ENCODE measurements at regions not wholly inside any gene's neighbourhood (a gene's known extent, or its start where the extent isn't known, plus 50 kb on each side); places are given as distances from the start of the nearest gene placed in this dataset.
"Not testable (repeated sequence)": the region's sequence is repeated elsewhere in the genome, so short reads cannot be mapped to it uniquely, and the experiment has no call there.

DNA sequence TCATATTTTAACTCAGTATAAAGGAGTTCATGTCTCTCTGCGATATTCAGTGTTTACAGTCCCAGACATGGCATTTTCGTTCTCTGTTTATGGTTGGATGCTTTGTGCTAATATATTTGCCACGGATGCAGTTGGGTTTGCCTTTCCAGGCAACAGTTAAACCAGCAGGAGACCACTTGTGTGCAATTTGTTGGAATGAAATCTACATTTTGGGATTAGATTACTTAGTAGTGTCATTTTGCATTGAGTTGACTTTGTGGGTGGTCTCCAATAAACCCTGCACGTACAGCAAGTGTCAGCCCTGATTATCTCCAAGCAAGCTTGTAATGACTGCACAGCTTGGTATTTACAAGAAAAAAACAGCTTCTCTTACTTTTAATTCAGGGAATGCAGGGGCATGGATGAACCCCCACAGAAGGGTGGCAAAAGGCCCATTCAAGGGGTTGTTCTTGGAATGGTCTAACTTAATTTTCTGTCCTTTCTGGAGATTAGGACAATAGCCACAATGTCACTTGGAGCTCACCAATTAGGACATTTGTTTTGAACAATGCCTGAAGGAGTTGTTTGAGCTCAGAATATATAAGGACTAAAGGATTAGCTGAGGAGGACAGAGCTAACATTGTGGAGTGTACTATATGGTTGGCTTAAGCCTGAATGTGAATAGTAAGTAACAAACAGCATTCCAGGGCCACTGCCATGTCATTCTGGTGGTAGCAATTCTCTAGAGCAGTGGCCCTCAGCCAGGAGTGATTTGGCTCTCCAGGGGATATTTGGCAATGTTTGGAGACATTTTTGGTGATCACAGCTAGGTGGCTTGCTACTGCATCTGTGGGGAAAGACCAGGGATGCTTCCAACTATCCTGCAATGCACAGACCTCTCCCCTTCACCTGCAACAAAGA is 121.5 kb downstream of the SLC4A3 start:
- Histone ChIP-seq H3K9me3 (replicated peaks; ENCODE audit: low read length) (no peaks in the 10 kb centered on the region), H3K4me1 (ENCODE audit: control insufficient read depth, insufficient read depth, low read length) (no peaks in the 10 kb centered on the region), H3K9ac (ENCODE audit: low read depth, low read length) (no peak overlapping the region), H3K4me2 (ENCODE audit: low read length) (no peak overlapping the region), H3K27me3 (ENCODE audit: control insufficient read depth, insufficient read depth, low read length) (peaks cover 24% of the 10 kb centered on the region), H3K36me3 (ENCODE audit: insufficient read depth, low read length) (no peaks in the 10 kb centered on the region), H3K4me3 (ENCODE audit: low read length) (no peak overlapping the region)

DNA sequence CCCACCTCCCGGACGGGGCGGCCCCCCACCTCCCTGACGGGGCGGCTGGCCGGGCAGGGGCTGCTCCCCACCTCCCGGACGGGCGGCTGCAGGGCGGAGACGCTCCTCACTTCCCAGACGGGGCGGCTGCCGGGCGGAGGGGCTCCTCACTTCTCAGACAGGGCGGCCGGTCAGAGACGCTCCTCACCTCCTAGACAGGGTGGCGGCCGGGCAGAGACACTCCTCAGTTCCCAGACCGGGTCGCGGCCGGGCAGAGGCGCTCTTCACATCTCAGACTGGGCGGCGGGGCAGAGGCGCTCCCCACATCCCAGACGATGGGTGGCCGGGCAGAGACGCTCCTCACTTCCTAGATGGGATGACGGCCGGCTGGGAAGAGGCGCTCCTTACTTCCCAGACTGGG is 123.7 kb downstream of the SLC4A3 start:
- H3K4me1 ChIP-seq (ENCODE audit: control insufficient read depth, insufficient read depth, low read length); H3K4me2 ChIP-seq (ENCODE audit: low read length); H3K9me3 ChIP-seq (replicated peaks; ENCODE audit: low read length); H3K36me3 ChIP-seq (ENCODE audit: insufficient read depth, low read length); H3K9ac ChIP-seq (ENCODE audit: low read depth, low read length); H3K27me3 ChIP-seq (ENCODE audit: control insufficient read depth, insufficient read depth, low read length); H3K4me3 ChIP-seq (ENCODE audit: low read length): not testable (repeated sequence)

DNA sequence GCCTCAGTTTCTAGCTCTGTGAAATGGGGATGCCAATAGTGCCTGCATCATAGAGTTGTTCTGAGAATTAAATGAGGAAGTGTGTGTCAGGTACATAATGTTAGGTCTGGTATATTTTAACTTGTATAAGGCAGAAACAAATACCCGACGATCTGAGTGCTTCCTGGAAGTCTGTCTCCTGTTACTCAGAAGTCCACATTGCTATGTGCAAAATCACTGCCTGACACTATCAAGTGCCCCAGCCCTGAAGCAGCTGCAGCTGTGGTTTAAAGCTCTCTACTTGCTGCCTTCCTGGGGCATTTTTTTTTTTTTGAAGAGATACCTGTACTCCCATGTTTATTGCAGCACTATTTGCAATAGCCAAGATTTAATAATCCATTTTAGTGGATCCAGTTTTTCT is 125.3 kb downstream of the SLC4A3 start:
- no peak overlapping the region for H3K9ac ChIP-seq (ENCODE audit: low read depth, low read length)
- H3K4me3 ChIP-seq (ENCODE audit: low read length): no peak overlapping the region
- H3K27me3 ChIP-seq (ENCODE audit: control insufficient read depth, insufficient read depth, low read length): no peaks in the 10 kb centered on the region
- H3K9me3 ChIP-seq (replicated peaks; ENCODE audit: low read length): no peaks in the 10 kb centered on the region
- no peaks in the 10 kb centered on the region for H3K36me3 ChIP-seq (ENCODE audit: insufficient read depth, low read length)
- H3K4me1 ChIP-seq (ENCODE audit: control insufficient read depth, insufficient read depth, low read length): no peaks in the 10 kb centered on the region
- H3K4me2 ChIP-seq (ENCODE audit: low read length): no peak overlapping the region

DNA sequence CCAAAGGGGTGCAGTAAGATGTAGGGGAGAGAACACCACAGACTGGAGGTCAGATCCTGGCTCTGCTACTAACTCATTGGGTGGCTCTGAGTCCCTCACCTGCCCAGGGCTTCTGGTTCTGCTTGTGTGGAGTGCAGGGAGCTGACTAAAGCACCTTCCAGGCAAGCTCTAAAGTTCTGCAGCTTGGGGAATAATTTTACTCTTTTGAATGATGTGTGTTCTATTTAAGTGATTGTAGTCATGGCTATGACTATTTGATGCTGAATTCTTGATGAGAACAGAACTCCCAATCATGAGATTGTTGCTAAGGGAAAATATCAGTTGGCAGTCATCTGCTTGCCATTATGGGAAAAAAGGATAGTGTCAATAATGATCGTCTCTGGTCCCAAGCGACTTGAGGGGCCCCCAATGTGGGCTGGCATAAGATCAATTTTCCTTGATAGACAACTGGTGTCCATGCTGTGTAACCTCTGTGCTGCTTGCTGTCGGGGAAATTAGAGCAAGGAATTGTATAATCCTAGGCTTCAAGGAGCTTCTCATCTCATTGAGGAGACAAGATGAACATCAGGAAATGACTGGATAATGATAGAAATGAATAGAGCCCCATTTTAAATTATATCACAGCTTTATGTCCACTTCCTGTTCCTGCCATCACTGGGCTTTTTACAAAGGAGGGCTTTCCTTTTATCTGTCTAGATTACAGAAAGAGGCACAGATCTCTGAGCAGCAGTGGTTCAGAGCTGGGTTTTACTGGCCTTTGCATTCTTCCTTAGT is 131.7 kb downstream of the SLC4A3 start:
- no peak overlapping the region for H3K4me3 ChIP-seq (ENCODE audit: low read length)
- H3K9me3 ChIP-seq (replicated peaks; ENCODE audit: low read length): no peaks in the 10 kb centered on the region
- H3K36me3 ChIP-seq (ENCODE audit: insufficient read depth, low read length): no peaks in the 10 kb centered on the region
- no peaks in the 10 kb centered on the region for H3K4me1 ChIP-seq (ENCODE audit: control insufficient read depth, insufficient read depth, low read length)
- H3K9ac ChIP-seq (ENCODE audit: low read depth, low read length): no peak overlapping the region
- peaks cover 11% of the 10 kb centered on the region for H3K27me3 ChIP-seq (ENCODE audit: control insufficient read depth, insufficient read depth, low read length)
- no peak overlapping the region for H3K4me2 ChIP-seq (ENCODE audit: low read length)

DNA sequence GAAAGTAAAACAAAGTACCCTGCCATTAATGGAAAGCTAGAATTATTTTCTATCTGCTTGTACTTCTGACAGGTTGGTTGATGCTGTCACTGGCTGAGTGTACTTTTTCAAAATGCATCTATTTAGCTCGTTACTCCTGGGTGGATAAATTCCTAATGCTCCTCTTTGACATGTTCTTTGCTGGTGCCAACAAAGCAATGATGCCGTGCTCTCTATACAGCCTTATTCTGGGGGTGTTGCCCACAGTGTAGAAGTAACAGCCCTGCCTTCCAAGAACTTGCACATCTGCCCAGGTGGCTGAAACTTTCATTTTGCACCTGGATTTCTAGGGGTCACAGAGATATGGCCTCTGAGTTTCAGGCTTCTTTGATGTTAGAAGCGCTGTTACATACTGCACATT is 132.4 kb downstream of the SLC4A3 start:
- Histone ChIP-seq H3K36me3 (ENCODE audit: insufficient read depth, low read length) (no peaks in the 10 kb centered on the region), H3K4me2 (ENCODE audit: low read length) (no peak overlapping the region), H3K9me3 (replicated peaks; ENCODE audit: low read length) (no peaks in the 10 kb centered on the region), H3K4me3 (ENCODE audit: low read length) (no peak overlapping the region), H3K27me3 (ENCODE audit: control insufficient read depth, insufficient read depth, low read length) (peaks cover 11% of the 10 kb centered on the region), H3K4me1 (ENCODE audit: control insufficient read depth, insufficient read depth, low read length) (no peaks in the 10 kb centered on the region), H3K9ac (ENCODE audit: low read depth, low read length) (no peak overlapping the region)

DNA sequence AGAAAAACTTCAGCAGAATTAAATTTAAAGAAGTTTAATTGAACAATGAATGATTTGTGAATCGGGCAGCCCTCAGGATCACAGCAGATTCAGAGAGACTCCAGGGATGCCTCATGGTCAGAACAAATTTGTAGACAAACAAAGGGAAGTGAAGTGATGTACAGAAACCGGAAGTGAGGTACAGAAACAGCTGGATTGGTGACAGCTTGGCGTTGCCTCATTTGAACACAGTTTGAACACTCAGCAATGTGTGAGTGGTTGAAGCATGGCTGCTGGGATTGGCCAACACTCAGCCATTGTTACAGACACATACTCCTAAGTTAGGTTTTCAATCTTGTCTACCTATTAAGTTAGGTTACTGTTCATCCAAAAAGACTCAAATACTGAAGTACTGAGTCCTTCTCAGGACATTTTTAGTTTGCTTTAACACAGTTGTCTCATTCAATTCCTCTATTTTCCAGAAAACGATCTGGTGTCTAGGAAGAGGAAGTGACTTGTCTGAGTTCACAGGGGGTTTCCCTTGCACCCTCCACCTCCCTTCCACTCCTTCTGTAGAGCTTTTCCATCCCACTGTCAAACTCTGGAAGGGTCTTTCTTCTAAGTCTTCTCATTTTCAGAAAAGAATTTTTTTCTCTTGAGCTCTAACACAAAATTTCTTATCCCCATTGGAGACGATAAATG is 137.9 kb downstream of the SLC4A3 start:
- H3K36me3 ChIP-seq (ENCODE audit: insufficient read depth, low read length): no peaks in the 10 kb centered on the region
- no peaks in the 10 kb centered on the region for H3K4me1 ChIP-seq (ENCODE audit: control insufficient read depth, insufficient read depth, low read length)
- H3K27me3 ChIP-seq (ENCODE audit: control insufficient read depth, insufficient read depth, low read length): peaks cover 11% of the 10 kb centered on the region
- no peak overlapping the region for H3K4me2 ChIP-seq (ENCODE audit: low read length)
- no peak overlapping the region for H3K9ac ChIP-seq (ENCODE audit: low read depth, low read length)
- H3K9me3 ChIP-seq (replicated peaks; ENCODE audit: low read length): no peaks in the 10 kb centered on the region
- no peak overlapping the region for H3K4me3 ChIP-seq (ENCODE audit: low read length)

DNA sequence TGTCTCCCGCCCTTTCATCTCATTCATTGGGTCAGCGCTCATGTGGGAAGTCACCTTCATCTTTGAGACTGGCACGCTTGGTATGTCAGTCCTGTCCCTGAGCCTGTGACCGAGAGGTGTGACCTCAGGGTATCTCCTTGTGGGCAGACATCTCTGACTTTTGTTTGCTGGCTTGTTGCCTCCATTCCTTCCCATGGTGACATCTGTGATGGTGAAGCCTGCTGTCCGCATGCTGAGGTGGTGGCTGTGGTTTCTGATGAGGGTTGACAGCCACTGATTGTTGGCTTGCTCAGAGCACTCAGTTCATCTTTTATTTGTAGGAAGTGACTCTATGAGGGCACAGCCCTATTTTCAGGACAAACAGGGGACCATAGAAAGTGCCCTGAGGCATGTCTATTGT is 139.2 kb downstream of the SLC4A3 start:
- Histone ChIP-seq H3K36me3 (ENCODE audit: insufficient read depth, low read length) (no peaks in the 10 kb centered on the region), H3K4me3 (ENCODE audit: low read length) (no peak overlapping the region), H3K27me3 (ENCODE audit: control insufficient read depth, insufficient read depth, low read length) (peaks cover 7% of the 10 kb centered on the region), H3K9me3 (replicated peaks; ENCODE audit: low read length) (no peaks in the 10 kb centered on the region), H3K4me1 (ENCODE audit: control insufficient read depth, insufficient read depth, low read length) (no peaks in the 10 kb centered on the region), H3K9ac (ENCODE audit: low read depth, low read length) (no peak overlapping the region), H3K4me2 (ENCODE audit: low read length) (no peak overlapping the region)

DNA sequence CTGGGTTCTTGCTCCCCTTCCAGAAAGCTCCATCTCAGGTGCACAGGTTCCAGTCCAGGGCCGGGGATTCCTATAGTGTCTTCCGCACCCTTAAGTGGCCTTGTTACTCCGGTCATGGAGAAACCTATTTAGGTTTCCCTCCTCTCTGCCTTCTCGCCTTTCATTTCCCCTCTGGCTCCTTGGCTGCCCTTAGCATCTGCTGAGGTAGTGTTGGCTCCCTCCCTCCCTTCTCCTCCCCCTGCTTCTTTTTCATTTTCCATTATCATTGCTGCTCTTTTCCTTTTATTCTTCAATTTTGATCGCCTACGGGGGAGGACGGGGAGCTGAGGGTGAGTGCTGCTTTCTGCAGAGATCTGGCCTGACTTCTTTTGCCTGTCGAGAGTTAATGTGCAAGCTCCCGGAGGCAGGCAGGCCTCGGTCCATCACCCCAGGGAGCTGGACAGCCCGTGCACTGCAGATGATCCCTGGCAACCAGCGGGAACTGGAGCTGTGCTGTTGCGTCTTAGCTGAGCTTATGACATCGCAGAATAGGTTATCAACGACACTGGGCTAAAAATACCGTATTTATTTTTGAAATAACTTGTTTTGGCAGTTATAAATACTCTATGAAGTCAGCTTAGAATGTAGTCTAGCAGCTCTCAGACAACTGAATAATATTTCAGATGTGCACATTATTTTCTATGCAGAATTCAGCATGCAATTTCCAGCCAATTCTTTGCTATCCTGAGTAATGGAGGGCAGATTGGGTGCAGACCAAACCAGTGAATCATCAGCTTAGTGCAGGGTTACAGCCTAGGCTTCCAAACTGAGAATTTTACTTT is 141.9 kb downstream of the SLC4A3 start:
- Histone ChIP-seq H3K9ac (ENCODE audit: low read depth, low read length) (no peak overlapping the region), H3K4me2 (ENCODE audit: low read length) (no peak overlapping the region), H3K4me3 (ENCODE audit: low read length) (no peak overlapping the region), H3K27me3 (ENCODE audit: control insufficient read depth, insufficient read depth, low read length) (peaks cover 7% of the 10 kb centered on the region), H3K9me3 (replicated peaks; ENCODE audit: low read length) (no peaks in the 10 kb centered on the region), H3K36me3 (ENCODE audit: insufficient read depth, low read length) (no peaks in the 10 kb centered on the region), H3K4me1 (ENCODE audit: control insufficient read depth, insufficient read depth, low read length) (no peaks in the 10 kb centered on the region)

DNA sequence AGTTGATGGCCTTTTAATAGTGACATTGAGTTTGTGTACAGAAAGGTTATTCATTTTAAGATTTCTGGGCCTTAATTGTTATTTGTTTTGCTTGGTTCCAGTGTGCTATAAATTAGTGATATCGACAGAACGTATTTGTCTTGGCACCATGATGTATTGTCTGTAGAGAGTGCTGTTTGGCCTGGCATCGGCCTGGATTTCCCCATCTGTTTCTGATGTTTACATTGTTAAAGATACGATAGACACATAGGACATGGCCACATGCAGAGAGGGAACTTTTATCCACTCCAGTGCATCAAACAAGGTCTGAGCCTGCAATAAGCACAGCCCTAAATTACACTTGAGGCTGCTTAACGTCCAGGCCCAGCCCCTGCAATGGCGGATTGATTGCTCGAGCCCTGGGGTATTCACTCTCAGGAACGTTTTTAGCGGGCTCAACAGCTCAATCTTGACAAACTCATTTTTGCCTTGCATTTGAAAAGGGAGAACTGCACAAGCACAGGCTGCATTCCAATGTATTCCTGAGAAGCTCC is 144.7 kb downstream of the SLC4A3 start:
- no peak overlapping the region for H3K9ac ChIP-seq (ENCODE audit: low read depth, low read length)
- H3K36me3 ChIP-seq (ENCODE audit: insufficient read depth, low read length): no peaks in the 10 kb centered on the region
- no peaks in the 10 kb centered on the region for H3K9me3 ChIP-seq (replicated peaks; ENCODE audit: low read length)
- H3K4me1 ChIP-seq (ENCODE audit: control insufficient read depth, insufficient read depth, low read length): no peaks in the 10 kb centered on the region
- H3K4me2 ChIP-seq (ENCODE audit: low read length): no peak overlapping the region
- H3K27me3 ChIP-seq (ENCODE audit: control insufficient read depth, insufficient read depth, low read length): peaks cover 7% of the 10 kb centered on the region
- no peak overlapping the region for H3K4me3 ChIP-seq (ENCODE audit: low read length)

DNA sequence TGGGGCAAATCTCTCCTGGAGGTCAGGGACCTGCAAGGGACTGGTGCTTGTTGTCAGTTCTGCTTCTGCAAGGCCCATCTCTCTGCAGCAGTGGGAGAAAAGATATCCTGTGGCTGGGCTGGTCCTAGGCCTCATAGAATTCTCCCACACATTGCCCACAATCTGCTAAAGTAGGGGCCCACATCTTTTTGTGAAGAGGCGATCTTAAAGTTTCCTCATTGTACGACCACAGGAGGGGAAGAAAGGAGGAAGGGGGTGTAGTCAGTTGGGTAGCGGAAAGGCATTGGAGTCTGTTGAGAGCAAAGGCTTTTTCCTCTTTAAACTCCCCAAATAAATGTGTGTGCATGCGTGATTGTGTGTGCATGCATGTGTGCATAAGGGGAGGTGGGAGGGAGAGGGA is 145.3 kb downstream of the SLC4A3 start:
- Histone ChIP-seq H3K4me1 (ENCODE audit: control insufficient read depth, insufficient read depth, low read length) (no peaks in the 10 kb centered on the region), H3K4me2 (ENCODE audit: low read length) (no peak overlapping the region), H3K9me3 (replicated peaks; ENCODE audit: low read length) (no peaks in the 10 kb centered on the region), H3K27me3 (ENCODE audit: control insufficient read depth, insufficient read depth, low read length) (peaks cover 7% of the 10 kb centered on the region), H3K36me3 (ENCODE audit: insufficient read depth, low read length) (no peaks in the 10 kb centered on the region), H3K9ac (ENCODE audit: low read depth, low read length) (no peak overlapping the region), H3K4me3 (ENCODE audit: low read length) (no peak overlapping the region)

DNA sequence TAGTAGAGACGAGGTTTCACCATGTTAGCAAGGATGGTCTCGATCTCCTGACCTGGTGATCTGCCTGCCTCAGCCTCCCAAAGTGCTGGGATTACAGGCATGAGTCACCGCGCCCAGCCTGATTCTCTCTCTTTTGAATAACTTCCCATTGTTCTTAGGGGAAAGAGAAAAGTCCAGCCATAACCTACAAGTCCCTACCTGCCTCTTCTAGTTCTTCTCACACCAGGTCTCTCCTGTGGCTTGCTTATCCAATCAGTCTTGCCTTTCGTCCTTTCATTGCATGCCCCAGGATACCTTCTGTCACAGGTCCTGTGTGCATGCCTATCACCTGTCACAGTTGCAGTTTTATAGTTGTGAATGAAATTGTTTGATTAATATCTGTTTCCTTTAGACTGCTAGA is 148.1 kb downstream of the SLC4A3 start:
- no peak overlapping the region for H3K4me3 ChIP-seq (ENCODE audit: low read length)

More for the DNA sequence above, 148.1 kb downstream of the SLC4A3 start:
- Histone ChIP-seq H3K9me3 (replicated peaks; ENCODE audit: low read length) (no peaks in the 10 kb centered on the region), H3K9ac (ENCODE audit: low read depth, low read length) (no peak overlapping the region), H3K4me1 (ENCODE audit: control insufficient read depth, insufficient read depth, low read length) (no peaks in the 10 kb centered on the region), H3K36me3 (ENCODE audit: insufficient read depth, low read length) (no peaks in the 10 kb centered on the region), H3K27me3 (ENCODE audit: control insufficient read depth, insufficient read depth, low read length) (peaks cover 9% of the 10 kb centered on the region), H3K4me2 (ENCODE audit: low read length) (no peak overlapping the region)
